Fibroblast of villous mesenchyme (primary cell): ENCODE measurements at regions not wholly inside any gene's neighbourhood (a gene's known extent, or its start where the extent isn't known, plus 50 kb on each side); places are given as distances from the start of the nearest gene placed in this dataset.

Source experiments
- DNase-seq: peaks from one replicate; pipeline ENCODE4 v3.0.0-alpha.2; 2010; ENCODE audit warnings: low read depth
- H3K4me3 ChIP-seq: 2 replicates; pipeline ENCODE4 v1.5.1; 2011; ENCODE audit warnings: low read depth, mild to moderate bottlenecking, low read length
- TF ChIP-seq, protein P1 (sequence below): IDR thresholded peaks from 2 replicates; pipeline ENCODE4 v1.5.1; 2012; ENCODE audit warnings: low read depth, mild to moderate bottlenecking, low read length; ENCODE audit not compliant: insufficient read depth

DNA sequence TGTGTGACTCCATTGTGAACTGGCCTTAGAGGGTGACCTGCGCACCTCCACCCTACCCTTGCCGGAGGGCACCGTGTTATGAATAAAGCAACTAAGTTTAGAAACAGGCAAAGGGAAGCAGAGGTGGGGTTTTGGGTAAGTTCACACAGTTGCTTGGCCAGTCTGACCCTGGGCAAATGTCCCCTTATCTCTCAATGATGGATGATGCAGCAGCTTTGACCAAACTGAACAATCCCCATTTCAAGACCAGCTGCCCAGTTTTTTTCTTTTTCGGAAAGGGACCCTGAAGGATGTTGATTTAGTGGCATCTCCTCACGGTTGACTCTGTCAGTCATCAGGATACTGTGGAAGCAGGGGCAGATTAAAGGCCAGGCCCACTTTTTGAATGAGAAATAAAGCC, 68.7 kb upstream of the PRDM1 start:
- TF ChIP-seq, protein P1, sequence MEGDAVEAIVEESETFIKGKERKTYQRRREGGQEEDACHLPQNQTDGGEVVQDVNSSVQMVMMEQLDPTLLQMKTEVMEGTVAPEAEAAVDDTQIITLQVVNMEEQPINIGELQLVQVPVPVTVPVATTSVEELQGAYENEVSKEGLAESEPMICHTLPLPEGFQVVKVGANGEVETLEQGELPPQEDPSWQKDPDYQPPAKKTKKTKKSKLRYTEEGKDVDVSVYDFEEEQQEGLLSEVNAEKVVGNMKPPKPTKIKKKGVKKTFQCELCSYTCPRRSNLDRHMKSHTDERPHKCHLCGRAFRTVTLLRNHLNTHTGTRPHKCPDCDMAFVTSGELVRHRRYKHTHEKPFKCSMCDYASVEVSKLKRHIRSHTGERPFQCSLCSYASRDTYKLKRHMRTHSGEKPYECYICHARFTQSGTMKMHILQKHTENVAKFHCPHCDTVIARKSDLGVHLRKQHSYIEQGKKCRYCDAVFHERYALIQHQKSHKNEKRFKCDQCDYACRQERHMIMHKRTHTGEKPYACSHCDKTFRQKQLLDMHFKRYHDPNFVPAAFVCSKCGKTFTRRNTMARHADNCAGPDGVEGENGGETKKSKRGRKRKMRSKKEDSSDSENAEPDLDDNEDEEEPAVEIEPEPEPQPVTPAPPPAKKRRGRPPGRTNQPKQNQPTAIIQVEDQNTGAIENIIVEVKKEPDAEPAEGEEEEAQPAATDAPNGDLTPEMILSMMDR = no peak

GRCh38 chr6:106014955-106015354, 71.2 kb upstream of the PRDM1 start:
- no peak for DNase-seq
- TF ChIP-seq, protein P1 = no peak
- H3K4me3 ChIP-seq = no peak overlapping the region

More for the DNA sequence above, 68.7 kb upstream of the PRDM1 start:
- DNase-seq = no peak
- no peak overlapping the region for H3K4me3 ChIP-seq

DNA sequence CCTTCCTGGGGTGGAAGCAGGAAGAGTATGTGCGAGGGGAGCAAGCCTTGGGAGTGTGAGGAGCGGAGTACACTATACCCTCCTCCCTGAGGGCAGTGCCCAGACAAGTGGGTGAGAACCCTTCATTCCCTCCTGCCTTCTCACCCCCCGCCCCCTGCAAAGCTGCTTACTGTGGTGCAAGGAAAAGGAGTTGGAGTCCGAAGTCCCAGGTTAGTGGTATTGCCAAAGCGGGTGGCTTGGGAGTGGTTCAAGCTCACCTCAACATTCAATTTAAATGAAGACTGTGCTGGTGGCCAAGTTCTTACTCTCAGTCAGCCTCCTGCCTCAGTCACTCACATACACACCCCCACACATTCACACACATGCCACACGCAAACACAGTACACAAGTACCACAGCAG, 74.7 kb upstream of the PRDM1 start:
- TF ChIP-seq, protein P1 = no peak
- no peak overlapping the region for H3K4me3 ChIP-seq
- DNase-seq = no peak

DNA sequence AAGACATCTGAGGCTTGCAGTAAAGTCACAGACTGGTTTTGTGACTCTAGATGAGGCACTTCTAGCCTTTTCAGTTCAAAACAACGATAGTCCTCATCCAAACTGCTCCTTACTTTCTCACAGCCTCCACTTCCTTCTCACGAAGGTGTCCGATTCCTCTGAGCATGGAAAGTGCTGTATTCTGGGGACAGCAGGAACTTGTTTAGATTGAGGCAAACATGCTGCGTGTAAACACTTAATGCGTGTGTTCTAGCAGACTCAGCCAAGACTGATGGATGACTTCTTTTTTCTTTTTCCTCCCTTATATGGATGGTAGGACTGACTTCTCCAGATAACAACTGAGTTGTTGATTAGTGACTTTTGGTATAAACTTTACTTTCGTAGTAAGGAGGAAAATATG, 80.2 kb upstream of the PRDM1 start:
- TF ChIP-seq, protein P1 = no peak
- peak; percentile 52 for DNase-seq
- no peak overlapping the region for H3K4me3 ChIP-seq

- peak; percentile 67 for DNase-seq
- no peak overlapping the region for H3K4me3 ChIP-seq
These were observed 81.1 kb upstream of the PRDM1 start for GRCh38 chr6:106005013-106005412.

GRCh38 chr6:106003268-106003987, 82.7 kb upstream of the PRDM1 start:
- DNase-seq = no peak
- TF ChIP-seq, protein P1 = no peak
- no peak overlapping the region for H3K4me3 ChIP-seq

More at GRCh38 chr6:106005013-106005412, 81.1 kb upstream of the PRDM1 start:
- TF ChIP-seq, protein P1 = no peak

DNA sequence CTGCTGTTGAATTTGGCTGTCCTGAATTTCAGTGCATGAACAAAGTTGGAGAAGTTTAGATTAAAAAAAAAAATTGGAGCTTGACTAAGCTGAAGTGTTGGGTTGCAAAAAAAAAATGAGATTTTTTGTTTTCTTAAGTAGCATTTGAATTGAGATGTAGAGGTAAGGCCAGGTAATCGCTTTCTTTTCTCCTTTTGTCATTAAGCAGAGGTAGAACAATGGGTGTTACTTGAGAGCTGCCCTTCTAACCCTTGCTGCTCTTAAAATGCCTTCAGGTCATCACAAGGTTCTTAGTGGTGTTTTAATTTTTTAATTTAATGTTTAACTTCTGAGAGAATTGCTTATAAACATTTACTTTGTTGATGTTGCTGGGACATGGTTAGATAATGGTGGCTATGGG, 84.1 kb upstream of the PRDM1 start:
- TF ChIP-seq, protein P1 = no peak
- no peak for DNase-seq

More for the DNA sequence above, 84.1 kb upstream of the PRDM1 start:
- no peak overlapping the region for H3K4me3 ChIP-seq
